ENCODE measurements at regions not wholly inside any gene's neighbourhood (a gene's known extent, or its start where the extent isn't known, plus 50 kb on each side); places are given as distances from the start of the nearest gene placed in this dataset.

- no peak for DNase-seq (ENCODE audit: low read depth, low spot score)
- Histone ChIP-seq H3K9me3 (ENCODE audit: control insufficient read depth, insufficient read depth, low read depth, low read length) (no peaks in the 10 kb centered on the region), H3K4me1 (ENCODE audit: control insufficient read depth, insufficient read depth, low read length) (peaks cover 8% of the 10 kb centered on the region), H3K36me3 (ENCODE audit: control insufficient read depth, insufficient read depth, low read length) (no peaks in the 10 kb centered on the region), H3K4me3 (ENCODE audit: low read depth in 2 of 2, low read length in 2 of 2) (no peak overlapping the region), H3K27ac (ENCODE audit: low read length) (no peak overlapping the region), H3K27me3 (ENCODE audit: control insufficient read depth, insufficient read depth, low read length) (peaks cover 6% of the 10 kb centered on the region)
- in situ Hi-C loops (cut with HindIII; ENCODE audit: low pct_unique_long_range_greater_than_20kb, low sequenced_read_pairs): no loop called here
- ATAC-seq: no peak
- POLR2A ChIA-PET: no interaction called here
- no TSS peak for BruUV-seq (replicated peaks)
- TF ChIP-seq, protein P1, sequence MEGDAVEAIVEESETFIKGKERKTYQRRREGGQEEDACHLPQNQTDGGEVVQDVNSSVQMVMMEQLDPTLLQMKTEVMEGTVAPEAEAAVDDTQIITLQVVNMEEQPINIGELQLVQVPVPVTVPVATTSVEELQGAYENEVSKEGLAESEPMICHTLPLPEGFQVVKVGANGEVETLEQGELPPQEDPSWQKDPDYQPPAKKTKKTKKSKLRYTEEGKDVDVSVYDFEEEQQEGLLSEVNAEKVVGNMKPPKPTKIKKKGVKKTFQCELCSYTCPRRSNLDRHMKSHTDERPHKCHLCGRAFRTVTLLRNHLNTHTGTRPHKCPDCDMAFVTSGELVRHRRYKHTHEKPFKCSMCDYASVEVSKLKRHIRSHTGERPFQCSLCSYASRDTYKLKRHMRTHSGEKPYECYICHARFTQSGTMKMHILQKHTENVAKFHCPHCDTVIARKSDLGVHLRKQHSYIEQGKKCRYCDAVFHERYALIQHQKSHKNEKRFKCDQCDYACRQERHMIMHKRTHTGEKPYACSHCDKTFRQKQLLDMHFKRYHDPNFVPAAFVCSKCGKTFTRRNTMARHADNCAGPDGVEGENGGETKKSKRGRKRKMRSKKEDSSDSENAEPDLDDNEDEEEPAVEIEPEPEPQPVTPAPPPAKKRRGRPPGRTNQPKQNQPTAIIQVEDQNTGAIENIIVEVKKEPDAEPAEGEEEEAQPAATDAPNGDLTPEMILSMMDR (IDR thresholded peaks at IDR 0.05): no peak
- TF ChIP-seq POLR2AphosphoS5 (IDR thresholded peaks at IDR 0.05; ENCODE audit: low read depth, low read length): no peak
- no peak for TF ChIP-seq REST (IDR thresholded peaks at IDR 0.05; ENCODE audit: insufficient read depth in 1 of 2, low read depth in 2 of 2, low read length in 1 of 2)
- no peak for TF ChIP-seq SIN3A (IDR thresholded peaks at IDR 0.05; ENCODE audit: borderline replicate concordance, insufficient read depth, low read depth, low read length)
- no peak for TF ChIP-seq TCF7L2 (IDR thresholded peaks at IDR 0.05; ENCODE audit: low read depth, low read length)
- intact Hi-C loops (cut with micrococcal nuclease; ENCODE audit: unreplicated experiment): no loop called here
- CTCF ChIA-PET: no interaction called here
Observed at GRCh38 chr2:206217166-206217565, 57.3 kb upstream of the ZDBF2 start.

- peaks cover 6% of the 10 kb centered on the region for H3K27me3 ChIP-seq (ENCODE audit: control insufficient read depth, insufficient read depth, low read length)
- H3K27ac ChIP-seq (ENCODE audit: low read length): no peak overlapping the region
- H3K36me3 ChIP-seq (ENCODE audit: control insufficient read depth, insufficient read depth, low read length): no peaks in the 10 kb centered on the region
- TF ChIP-seq TCF7L2 (IDR thresholded peaks at IDR 0.05; ENCODE audit: low read depth, low read length) (no peak), REST (IDR thresholded peaks at IDR 0.05; ENCODE audit: insufficient read depth in 1 of 2, low read depth in 2 of 2, low read length in 1 of 2) (no peak), POLR2AphosphoS5 (IDR thresholded peaks at IDR 0.05; ENCODE audit: low read depth, low read length) (no peak), SIN3A (IDR thresholded peaks at IDR 0.05; ENCODE audit: borderline replicate concordance, insufficient read depth, low read depth, low read length) (no peak)
- TF ChIP-seq, protein P1 (IDR thresholded peaks at IDR 0.05): no peak
- no TSS peak for BruUV-seq (replicated peaks)
- no peak for ATAC-seq
- intact Hi-C loops (cut with micrococcal nuclease; ENCODE audit: unreplicated experiment): no loop called here
- H3K9me3 ChIP-seq (ENCODE audit: control insufficient read depth, insufficient read depth, low read depth, low read length): no peaks in the 10 kb centered on the region
- DNase-seq (ENCODE audit: low read depth, low spot score): no peak
- CTCF ChIA-PET: no interaction called here
- H3K4me3 ChIP-seq (ENCODE audit: low read depth in 2 of 2, low read length in 2 of 2): no peak overlapping the region
- H3K4me1 ChIP-seq (ENCODE audit: control insufficient read depth, insufficient read depth, low read length): peaks cover 8% of the 10 kb centered on the region
- POLR2A ChIA-PET: no interaction called here
- in situ Hi-C loops (cut with HindIII; ENCODE audit: low pct_unique_long_range_greater_than_20kb, low sequenced_read_pairs): no loop called here
Observed at GRCh38 chr2:206217743-206218142, 56.7 kb upstream of the ZDBF2 start.
